Mesendoderm (in vitro differentiated cells): ENCODE measurements at regions not wholly inside any gene's neighbourhood (a gene's known extent, or its start where the extent isn't known, plus 50 kb on each side); places are given as distances from the start of the nearest gene placed in this dataset.

Experiments
- DNase-seq: peaks from one replicate; pipeline ENCODE4 v3.0.0; 2013
- H2AK5ac ChIP-seq: 2 replicates; pipeline ENCODE4 v1.6.1; 2013; ENCODE audit warnings: low read length, inconsistent platforms
- H2BK120ac ChIP-seq: 2 replicates; pipeline ENCODE4 v1.6.1; 2013; ENCODE audit warnings: low read depth, mild to moderate bottlenecking, low read length, moderate library complexity, mixed read lengths
- H2BK15ac ChIP-seq: replicated peaks from 2 replicates; pipeline ENCODE4 v1.6.1; 2013; ENCODE audit warnings: low read depth, mild to moderate bottlenecking, moderate library complexity
- H2BK5ac ChIP-seq: 2 replicates; pipeline ENCODE4 v1.6.1; 2013; ENCODE audit warnings: low read length, inconsistent platforms
- H3K18ac ChIP-seq: 2 replicates; pipeline ENCODE4 v1.6.1; 2013; ENCODE audit warnings: mild to moderate bottlenecking, low read length, mixed read lengths
- H3K23ac ChIP-seq: one replicate; pipeline ENCODE4 v1.6.1; 2013; ENCODE audit warnings: low read length
- H3K27ac ChIP-seq: 2 replicates; pipeline ENCODE4 v1.5.1; 2013; ENCODE audit warnings: low read depth, mild to moderate bottlenecking, inconsistent platforms, low read length, moderate library complexity
- H3K27me3 ChIP-seq: 2 replicates; pipeline ENCODE4 v1.6.1; 2013; ENCODE audit warnings: low read length, control low read depth, mild to moderate bottlenecking, inconsistent platforms; ENCODE audit not compliant: insufficient read depth, poor library complexity
- H3K36me3 ChIP-seq: 2 replicates; pipeline ENCODE4 v1.6.1; 2013; ENCODE audit warnings: low read length, inconsistent platforms; ENCODE audit not compliant: control insufficient read depth, insufficient read depth
- H3K4ac ChIP-seq: one replicate; pipeline ENCODE4 v1.6.1; 2013; ENCODE audit warnings: low read depth, mild to moderate bottlenecking, low read length, moderate library complexity
- H3K4me1 ChIP-seq: 2 replicates; pipeline ENCODE4 v1.6.1; 2013; ENCODE audit warnings: low read depth, low read length, inconsistent platforms; ENCODE audit not compliant: control insufficient read depth
- H3K4me2 ChIP-seq: 2 replicates; pipeline ENCODE4 v1.6.1; 2013; ENCODE audit warnings: low read length
- H3K4me3 ChIP-seq: 2 replicates; pipeline ENCODE4 v1.5.1; 2013; ENCODE audit warnings: mild to moderate bottlenecking, low read length
- H3K56ac ChIP-seq: one replicate; pipeline ENCODE4 v1.6.1; 2013; ENCODE audit warnings: low read length
- H3K79me1 ChIP-seq: 2 replicates; pipeline ENCODE4 v1.6.1; 2013; ENCODE audit warnings: low read length, inconsistent platforms
- H3K79me2 ChIP-seq: 2 replicates; pipeline ENCODE4 v1.6.1; 2013; ENCODE audit warnings: mild to moderate bottlenecking, low read length; ENCODE audit not compliant: control insufficient read depth, insufficient read depth
- H3K9ac ChIP-seq: 2 replicates; pipeline ENCODE4 v1.6.1; 2013; ENCODE audit warnings: low read length, inconsistent platforms
- H4K5ac ChIP-seq: one replicate; pipeline ENCODE4 v1.6.1; 2013; ENCODE audit warnings: low read length
- H4K8ac ChIP-seq: one replicate; pipeline ENCODE4 v1.6.1; 2013; ENCODE audit warnings: low read depth, mild to moderate bottlenecking, control low read depth, low read length, moderate library complexity
- WGBS: extraction: QIAGEN DNeasy Blood & Tissue Kit; methylation state at CpG from one replicate; pipeline ENCODE4 v1.1.7; 2013; ENCODE audit warnings: low lambda C conversion rate, missing lambda C conversion rate; ENCODE audit not compliant: insufficient coverage; ENCODE audit errors: extremely low coverage; 5-methylcytosine and 5-hydroxymethylcytosine counted together

DNA sequence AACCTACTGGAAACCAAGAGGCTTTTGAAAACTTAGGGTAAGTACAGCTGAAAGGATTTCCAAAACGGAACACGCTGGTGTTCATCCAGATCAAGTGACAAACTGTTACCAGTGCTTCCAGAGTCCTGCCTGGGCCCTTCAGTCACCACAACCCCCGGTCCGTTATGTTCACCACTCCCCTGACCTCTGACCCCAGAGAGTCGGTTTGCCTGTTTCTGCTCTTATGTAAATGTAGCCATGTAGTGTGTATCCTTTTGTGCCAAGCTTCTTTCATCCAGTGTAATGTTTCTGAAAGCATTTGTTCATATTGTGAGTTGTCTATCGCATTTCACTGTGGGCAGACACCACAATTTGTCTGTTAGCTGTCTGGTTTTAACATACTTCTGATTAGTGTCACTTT is 217.5 kb downstream of the NCK2 start:
- H2AK5ac ChIP-seq, result no peak overlapping the region
- H2BK15ac ChIP-seq, result no peak overlapping the region
- H3K23ac ChIP-seq, result no peak overlapping the region
- H4K8ac ChIP-seq, result no peak overlapping the region
- no peak overlapping the region for H4K5ac ChIP-seq
- H3K36me3 ChIP-seq, result no peaks in the 10 kb centered on the region
- peak overlapping the region; percentile 54 for H3K18ac ChIP-seq
- H3K56ac ChIP-seq, result no peak overlapping the region
- no peak overlapping the region for H3K27ac ChIP-seq
- no peak overlapping the region for H3K4ac ChIP-seq
- WGBS, result no CpG with 5 or more reads among the region's 6 CpGs
- H3K9ac ChIP-seq, result no peak overlapping the region
- H2BK5ac ChIP-seq, result no peak overlapping the region
- H3K27me3 ChIP-seq, result no peaks in the 10 kb centered on the region
- H3K4me1 ChIP-seq, result peaks cover 2% of the 10 kb centered on the region
- H3K4me2 ChIP-seq, result no peak overlapping the region
- no peak overlapping the region for H3K4me3 ChIP-seq
- H3K79me2 ChIP-seq, result no peaks in the 10 kb centered on the region
- H2BK120ac ChIP-seq, result no peak overlapping the region
- DNase-seq, result no peak
- no peaks in the 10 kb centered on the region for H3K79me1 ChIP-seq

DNA sequence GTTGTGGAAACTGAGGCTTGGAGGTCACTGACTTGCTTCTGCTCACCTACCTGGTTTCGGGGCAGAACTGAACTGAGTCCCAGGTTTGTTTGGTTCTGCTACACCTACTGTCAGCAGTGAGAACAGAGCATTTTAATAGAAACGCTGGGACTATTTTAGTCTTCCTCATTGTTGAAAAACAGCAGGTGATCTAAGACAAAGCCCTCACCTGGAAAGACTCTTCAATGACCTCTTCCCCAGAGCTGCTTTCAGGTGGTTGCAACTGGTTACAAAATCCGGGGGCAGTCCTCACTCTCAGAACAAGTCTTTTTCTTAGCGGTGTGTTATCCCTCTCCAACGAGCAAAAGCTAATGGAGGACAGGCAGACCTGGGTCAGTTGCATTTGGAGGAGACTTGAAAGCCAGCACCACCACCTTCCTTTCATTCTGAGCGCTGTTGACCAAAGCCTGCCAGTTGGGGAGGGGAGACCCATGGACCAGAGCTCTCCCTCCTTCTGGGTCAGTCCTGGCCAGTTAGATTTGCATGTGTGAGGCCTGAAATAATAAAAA is 217.0 kb downstream of the NCK2 start:
- Histone ChIP-seq H3K79me2 (no peaks in the 10 kb centered on the region), H3K9ac (no peak overlapping the region), H2AK5ac (no peak overlapping the region), H4K5ac (no peak overlapping the region), H2BK15ac (no peak overlapping the region), H3K36me3 (no peaks in the 10 kb centered on the region), H4K8ac (no peak overlapping the region), H3K4ac (no peak overlapping the region), H3K23ac (no peak overlapping the region), H3K27me3 (no peaks in the 10 kb centered on the region), H3K4me1 (peaks cover 2% of the 10 kb centered on the region), H3K4me2 (no peak overlapping the region), H3K56ac (no peak overlapping the region), H3K27ac (peak overlapping the region; percentile 22), H2BK5ac (no peak overlapping the region), H3K4me3 (no peak overlapping the region), H2BK120ac (no peak overlapping the region), H3K79me1 (no peaks in the 10 kb centered on the region), H3K18ac (peak overlapping the region; percentile 54)
- peak; percentile 49 for DNase-seq
- no CpG with 5 or more reads among the region's 6 CpGs for WGBS

DNA sequence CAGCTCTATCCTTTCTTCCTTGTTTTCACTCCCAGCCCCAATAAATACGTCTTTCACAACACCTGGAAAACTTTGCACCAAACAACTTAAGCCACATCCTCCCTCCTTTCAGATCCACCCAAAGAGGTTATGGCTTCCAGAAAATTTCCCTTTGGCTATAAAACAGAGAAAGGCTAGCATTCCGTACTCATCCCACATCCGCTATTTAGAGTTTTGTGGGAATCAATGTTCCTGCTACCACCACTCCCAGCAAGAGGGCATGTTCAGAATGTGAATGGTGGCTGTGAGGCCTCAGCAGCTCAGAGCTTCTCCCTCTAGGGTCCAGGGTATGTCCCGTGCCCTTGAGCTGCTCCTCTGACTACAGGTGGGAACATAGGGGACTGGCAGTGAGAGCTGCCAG is 214.6 kb downstream of the NCK2 start:
- Histone ChIP-seq H3K36me3 (no peaks in the 10 kb centered on the region), H2BK15ac (no peak overlapping the region), H2BK5ac (no peak overlapping the region), H3K4me2 (no peak overlapping the region), H3K9ac (no peak overlapping the region), H4K8ac (no peak overlapping the region), H3K79me1 (no peaks in the 10 kb centered on the region), H3K27me3 (no peaks in the 10 kb centered on the region), H3K4me3 (no peak overlapping the region), H3K4me1 (peaks cover 2% of the 10 kb centered on the region), H3K27ac (no peak overlapping the region), H4K5ac (no peak overlapping the region), H2BK120ac (no peak overlapping the region), H3K56ac (no peak overlapping the region), H3K79me2 (no peaks in the 10 kb centered on the region), H2AK5ac (peak overlapping the region; percentile 42), H3K18ac (no peak overlapping the region), H3K23ac (no peak overlapping the region), H3K4ac (no peak overlapping the region)
- DNase-seq, result no peak
- WGBS, result 100% methylated on average over 1 of the region's 4 CpGs

DNA sequence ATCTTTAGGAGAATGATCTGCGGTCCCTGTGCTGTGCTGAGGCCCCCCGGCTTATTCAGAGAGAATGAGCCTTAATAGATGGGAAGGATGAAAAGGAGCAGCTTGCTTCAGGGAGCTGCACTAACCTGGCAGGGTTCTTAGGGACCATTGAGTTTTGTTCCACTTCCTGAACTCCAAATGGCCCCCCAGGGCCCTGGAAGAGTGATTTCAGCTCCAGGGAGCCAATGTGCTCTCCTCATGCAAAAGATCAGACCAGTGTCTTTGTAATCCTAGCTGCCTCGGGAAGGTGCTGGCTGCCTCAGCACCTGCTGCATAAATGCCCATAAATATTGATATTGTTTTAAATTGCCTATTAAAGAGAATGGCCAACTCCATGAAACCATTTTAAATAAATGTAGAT is 210.2 kb downstream of the NCK2 start:
- Histone ChIP-seq H3K4ac (no peak overlapping the region), H3K56ac (no peak overlapping the region), H2BK5ac (no peak overlapping the region), H3K36me3 (no peaks in the 10 kb centered on the region), H3K4me3 (no peak overlapping the region), H3K9ac (no peak overlapping the region), H4K5ac (no peak overlapping the region), H3K23ac (no peak overlapping the region), H2BK120ac (no peak overlapping the region), H3K27ac (no peak overlapping the region), H3K4me1 (peaks cover 11% of the 10 kb centered on the region), H2AK5ac (no peak overlapping the region), H2BK15ac (no peak overlapping the region), H3K79me2 (no peaks in the 10 kb centered on the region), H4K8ac (no peak overlapping the region), H3K4me2 (no peak overlapping the region), H3K18ac (no peak overlapping the region), H3K27me3 (no peaks in the 10 kb centered on the region), H3K79me1 (no peaks in the 10 kb centered on the region)
- no peak for DNase-seq
- WGBS, result no CpG with 5 or more reads among the region's 3 CpGs

DNA sequence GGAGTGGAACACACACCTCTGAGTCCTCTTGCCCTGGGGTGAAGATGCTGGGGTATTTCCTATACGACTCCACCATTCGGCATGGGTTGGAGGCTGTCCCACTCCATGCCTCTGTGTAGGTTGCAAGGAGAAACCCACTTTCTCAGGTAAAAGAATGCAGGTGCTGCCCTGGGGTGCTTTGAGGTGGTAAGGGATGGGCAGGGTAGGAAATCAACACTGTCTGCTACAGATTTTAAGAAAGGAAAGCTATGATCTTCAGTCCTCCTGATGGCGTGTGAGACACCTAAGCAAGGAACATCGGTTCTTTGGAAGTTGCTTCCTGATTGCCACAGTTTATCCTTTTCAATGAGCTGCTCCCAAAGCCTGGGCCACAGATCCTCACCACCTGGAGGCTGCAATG is 209.2 kb downstream of the NCK2 start:
- no peak overlapping the region for H3K23ac ChIP-seq
- no peak overlapping the region for H3K4me2 ChIP-seq
- H3K27ac ChIP-seq, result no peak overlapping the region
- no peak overlapping the region for H3K56ac ChIP-seq
- no peak overlapping the region for H4K8ac ChIP-seq
- no peak overlapping the region for H2AK5ac ChIP-seq
- no peaks in the 10 kb centered on the region for H3K27me3 ChIP-seq
- H3K18ac ChIP-seq, result no peak overlapping the region
- no CpG with 5 or more reads among the region's 4 CpGs for WGBS
- H3K9ac ChIP-seq, result no peak overlapping the region
- H4K5ac ChIP-seq, result no peak overlapping the region
- no peaks in the 10 kb centered on the region for H3K79me2 ChIP-seq
- H3K4ac ChIP-seq, result no peak overlapping the region
- no peak overlapping the region for H2BK15ac ChIP-seq
- no peak overlapping the region for H2BK5ac ChIP-seq
- peaks cover 11% of the 10 kb centered on the region for H3K4me1 ChIP-seq
- no peak overlapping the region for H2BK120ac ChIP-seq
- no peak for DNase-seq
- no peaks in the 10 kb centered on the region for H3K36me3 ChIP-seq
- no peaks in the 10 kb centered on the region for H3K79me1 ChIP-seq
- no peak overlapping the region for H3K4me3 ChIP-seq

DNA sequence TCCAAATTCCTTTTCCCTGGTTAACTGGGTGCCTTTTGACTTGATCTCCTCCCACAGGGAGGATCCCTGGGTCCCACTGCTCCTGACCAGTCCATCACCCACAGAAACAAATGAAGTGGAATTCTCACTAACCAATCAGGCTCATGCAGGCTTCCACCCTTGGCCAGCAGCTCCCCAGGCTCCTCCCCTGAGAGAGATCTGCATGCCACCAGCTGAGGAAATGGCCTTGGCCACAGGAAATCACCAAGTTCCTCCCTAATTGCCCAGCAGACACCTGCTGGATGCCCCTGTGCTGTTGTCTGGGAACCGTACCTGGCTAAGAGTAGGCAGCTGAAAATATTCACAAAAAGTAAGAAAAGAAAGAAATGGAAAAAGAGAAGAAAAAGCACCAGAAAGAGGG is 207.4 kb downstream of the NCK2 start:
- H3K27me3 ChIP-seq, result no peaks in the 10 kb centered on the region
- H2AK5ac ChIP-seq, result peak overlapping the region; percentile 22
- H3K4ac ChIP-seq, result no peak overlapping the region
- DNase-seq, result peak; percentile 37
- H3K9ac ChIP-seq, result no peak overlapping the region
- no CpG with 5 or more reads among the region's 1 CpG for WGBS
- H3K79me1 ChIP-seq, result no peaks in the 10 kb centered on the region
- H3K56ac ChIP-seq, result no peak overlapping the region
- no peak overlapping the region for H3K27ac ChIP-seq
- H3K4me2 ChIP-seq, result no peak overlapping the region
- H2BK120ac ChIP-seq, result no peak overlapping the region
- H4K5ac ChIP-seq, result no peak overlapping the region
- no peak overlapping the region for H2BK15ac ChIP-seq
- H3K36me3 ChIP-seq, result no peaks in the 10 kb centered on the region
- H2BK5ac ChIP-seq, result no peak overlapping the region
- peaks cover 11% of the 10 kb centered on the region for H3K4me1 ChIP-seq
- H3K4me3 ChIP-seq, result no peak overlapping the region
- H3K79me2 ChIP-seq, result no peaks in the 10 kb centered on the region
- no peak overlapping the region for H4K8ac ChIP-seq
- H3K23ac ChIP-seq, result no peak overlapping the region
- no peak overlapping the region for H3K18ac ChIP-seq
